HG03442 (cell line): ENCODE measurements at regions not wholly inside any gene's neighbourhood (a gene's known extent, or its start where the extent isn't known, plus 50 kb on each side); places are given as distances from the start of the nearest gene placed in this dataset.

Source experiments
- ATAC-seq: cut with Tn5 transposase; IDR thresholded peaks from one replicate; pipeline ENCODE4 v1.9.1; 2021; ENCODE audit warnings: mild to moderate bottlenecking, moderate library complexity; ENCODE audit not compliant: unreplicated experiment

- ATAC-seq: no peak
Observed at GRCh38 chr9:96183751-96184150, 118.2 kb downstream of the HSD17B3 start.

- ATAC-seq: no peak
Observed at GRCh38 chr9:96178153-96178552, 123.8 kb downstream of the HSD17B3 start.

GRCh38 chr9:96177719-96178028 lies 124.3 kb downstream of the HSD17B3 start:
- ATAC-seq: no peak

GRCh38 chr9:96177005-96177718 lies 124.8 kb downstream of the HSD17B3 start:
- no peak for ATAC-seq

GRCh38 chr9:96175796-96176195 lies 126.2 kb downstream of the HSD17B3 start:
- ATAC-seq: no peak

- ATAC-seq: no peak
Observed at GRCh38 chr9:96175001-96175400, 127.0 kb downstream of the HSD17B3 start.

- ATAC-seq: no peak
Observed at GRCh38 chr9:96174371-96174770, 127.6 kb downstream of the HSD17B3 start.

- ATAC-seq: no peak
Observed at GRCh38 chr9:96173640-96174039, 128.3 kb downstream of the HSD17B3 start.

- ATAC-seq: no peak
Observed at GRCh38 chr9:96172797-96173196, 129.2 kb downstream of the HSD17B3 start.

- ATAC-seq: no peak
Observed at GRCh38 chr9:96171728-96172127, 130.2 kb downstream of the HSD17B3 start.

- ATAC-seq: no peak
Observed at GRCh38 chr9:96169901-96170300, 132.1 kb downstream of the HSD17B3 start.

GRCh38 chr9:96169484-96169883 lies 132.5 kb downstream of the HSD17B3 start:
- ATAC-seq: no peak

- ATAC-seq: no peak
Observed at GRCh38 chr9:96168882-96169281, 133.1 kb downstream of the HSD17B3 start.

GRCh38 chr9:96167011-96167410 lies 135.0 kb downstream of the HSD17B3 start:
- ATAC-seq: no peak

GRCh38 chr9:96164268-96164683 lies 137.7 kb downstream of the HSD17B3 start:
- ATAC-seq: no peak

- ATAC-seq: no peak
Observed at GRCh38 chr9:96163712-96164111, 138.3 kb downstream of the HSD17B3 start.

GRCh38 chr9:96163161-96163560 lies 138.8 kb downstream of the HSD17B3 start:
- ATAC-seq: no peak

GRCh38 chr9:96161819-96162218 lies 140.2 kb downstream of the HSD17B3 start:
- no peak for ATAC-seq

- ATAC-seq: no peak
Observed at GRCh38 chr9:96160866-96161265, 141.1 kb downstream of the HSD17B3 start.

GRCh38 chr9:96160168-96160567 lies 141.8 kb downstream of the HSD17B3 start:
- no peak for ATAC-seq

GRCh38 chr9:96159596-96159995 lies 142.4 kb downstream of the HSD17B3 start:
- no peak for ATAC-seq

GRCh38 chr9:96158909-96159575 lies 142.9 kb downstream of the HSD17B3 start:
- no peak for ATAC-seq

GRCh38 chr9:96158147-96158546 lies 143.8 kb downstream of the HSD17B3 start:
- no peak for ATAC-seq
